K562 (cell line): ENCODE measurements at regions not wholly inside any gene's neighbourhood (a gene's known extent, or its start where the extent isn't known, plus 50 kb on each side); places are given as distances from the start of the nearest gene placed in this dataset.

ENCODE experiments used
- ATAC-seq: fragments of 200-7000 bp; cut with Tn5 transposase; 3 replicates; pipeline ENCODE4 v1.9.1; 2020; ENCODE audit warnings: moderate library complexity
- BruUV-seq: library from RNA; stranded (reverse); fragments of 400-500 nt; replicated peaks from 2 replicates; lab custom pipeline; 2021; lab: Mats Ljungman, UMichigan
- CTCF ChIA-PET: fragments of 300-600 bp; formaldehyde crosslinking; extraction: SDS; loops from one replicate; lab custom pipeline; 2021; ENCODE audit warnings: low intra/inter-chr PET ratio; lab: Yijun Ruan, JAX
- POLR2A ChIA-PET: fragments of 300-600, 350-650 bp; sonication (Branson Sonifier 250); formaldehyde crosslinking; extraction: SDS; loops from one replicate; lab custom pipeline; 2021; ENCODE audit warnings: antibody characterized with exemption, inconsistent platforms; lab: Yijun Ruan, JAX
- DNase-seq, 4 experiments: peaks; one replicate each; pipeline versions ENCODE4 v3.0.0 to v3.0.0-alpha.2; 2011 to 2018; ENCODE audit warnings: low spot score in 3 of 4, mixed read lengths in 3 of 4; ENCODE audit errors: extremely low read depth in 1 of 4
- FAIRE-seq: peaks from 2 replicates; lab custom pipeline; 2011; peaks lifted over from hg19 to GRCh38; lab: Jason Lieb, UNC
- H2AFZ ChIP-seq: 2 replicates; pipeline ENCODE4 v1.6.0; 2011; ENCODE audit warnings: low read depth, low read length, control low read depth, inconsistent platforms
- H3K27ac ChIP-seq: fragments of 200-600 bp; 3 replicates; pipeline ENCODE4 v1.8.0; 2011; ENCODE audit warnings: low read depth, mild to moderate bottlenecking, control low read depth, inconsistent platforms, low read length, moderate library complexity, mixed read lengths; ENCODE audit errors: extremely low read depth
- H3K27me3 ChIP-seq, 2 experiments: fragments of 300-600 bp in 1 of 2; 2 replicates in 1 of 2; 3 replicates in 1 of 2; pipeline versions ENCODE4 v1.6.0 to v1.8.0; 2011; ENCODE audit warnings: inconsistent platforms in 2 of 2, low read length in 2 of 2, mild to moderate bottlenecking in 1 of 2, mixed read lengths in 1 of 2, moderate library complexity in 1 of 2; ENCODE audit not compliant: control insufficient read depth in 2 of 2, insufficient read depth in 2 of 2
- H3K36me3 ChIP-seq: fragments of 300-600 bp; 3 replicates; pipeline ENCODE4 v1.8.0; 2011; ENCODE audit warnings: mild to moderate bottlenecking, low read length, inconsistent platforms; ENCODE audit not compliant: control insufficient read depth, insufficient read depth
- H3K4me1 ChIP-seq, 2 experiments: fragments of 200-600 bp in 1 of 2; replicated peaks in 1 of 2; 2 replicates in 1 of 2; 3 replicates in 1 of 2; pipeline versions ENCODE4 v1.5.1 to v1.8.0; 2011; ENCODE audit warnings: inconsistent platforms in 2 of 2, low read length in 2 of 2, mild to moderate bottlenecking in 1 of 2, mixed read lengths in 1 of 2, moderate library complexity in 1 of 2; ENCODE audit not compliant: control insufficient read depth in 2 of 2, insufficient read depth in 2 of 2
- H3K4me2 ChIP-seq: 2 replicates; pipeline ENCODE4 v1.6.1; 2011; ENCODE audit warnings: low read length, control low read depth, inconsistent platforms, mixed read lengths; ENCODE audit not compliant: insufficient read depth
- H3K4me3 ChIP-seq: fragments of 200-600 bp; sonication (generic), shearing (Covaris generic); 2 replicates; pipeline ENCODE4 v1.5.1; 2016; ENCODE audit warnings: control low read depth, inconsistent platforms
- H3K79me2 ChIP-seq: fragments of 200-600 bp; 3 replicates; pipeline ENCODE4 v1.8.0; 2011; ENCODE audit warnings: low read length, inconsistent platforms; ENCODE audit not compliant: control insufficient read depth, insufficient read depth
- H3K9ac ChIP-seq, 2 experiments: 2 replicates each; pipeline versions ENCODE4 v1.6.0 to v1.6.1; 2011; ENCODE audit warnings: low read depth in 2 of 2, low read length in 2 of 2, control low read depth in 1 of 2, inconsistent platforms in 1 of 2, mild to moderate bottlenecking in 1 of 2, mixed read lengths in 1 of 2; ENCODE audit not compliant: insufficient read depth in 1 of 2
- H3K9me1 ChIP-seq: one replicate; pipeline ENCODE4 v1.6.0; 2011; ENCODE audit warnings: inconsistent platforms, mild to moderate bottlenecking, low read length, moderate library complexity; ENCODE audit not compliant: control insufficient read depth, insufficient read depth
- H3K9me3 ChIP-seq: replicated peaks from 2 replicates; pipeline ENCODE4 v1.5.1; 2011; ENCODE audit warnings: low read depth, low read length, inconsistent platforms; ENCODE audit not compliant: control insufficient read depth, insufficient read depth
- H4K20me1 ChIP-seq: replicated peaks from 2 replicates; pipeline ENCODE4 v1.6.1; 2011; ENCODE audit warnings: low read length, inconsistent platforms, mixed read lengths; ENCODE audit not compliant: control insufficient read depth, insufficient read depth
- CTCF ChIP-seq, 3 experiments: IDR thresholded peaks in 2 of 3; conservative IDR thresholded peaks in 1 of 3; 2 replicates each; pipeline ENCODE4 v1.5.1; 2011 to 2012; ENCODE audit warnings: low read length in 3 of 3, mild to moderate bottlenecking in 3 of 3, control low read depth in 2 of 3, improper control_type of control experiment in 1 of 3, inconsistent platforms in 1 of 3, low read depth in 1 of 3, mixed read lengths in 1 of 3, moderate library complexity in 1 of 3; ENCODE audit not compliant: insufficient read depth in 2 of 3
- FOXP1 ChIP-seq: sonication (generic); formaldehyde crosslinking; IDR thresholded peaks from 2 replicates; pipeline ENCODE4 v1.8.0; 2022; ENCODE audit warnings: mild to moderate bottlenecking, missing genetic modification reagents
- NBN ChIP-seq: fragments of 450-650 bp; IDR thresholded peaks from 2 replicates; pipeline ENCODE4 v1.6.1; 2016; ENCODE audit warnings: low read depth, mild to moderate bottlenecking
- SRSF9 ChIP-seq: fragments of 200-400 bp; formaldehyde crosslinking; IDR thresholded peaks from 2 replicates; pipeline ENCODE4 v1.6.1; 2017; ENCODE audit warnings: low read depth, low read length, borderline replicate concordance
- TCF3 ChIP-seq: sonication (generic); formaldehyde crosslinking; IDR thresholded peaks from 2 replicates; pipeline ENCODE4 v1.4.0; 2020; ENCODE audit warnings: mild to moderate bottlenecking, missing genetic modification reagents
- WGBS: fragments of 100-300 bp; shearing (Covaris generic); methylation state at CpG from one replicate; pipeline ENCODE4 v1.1.6; 2016; ENCODE audit warnings: low coverage, mixed read lengths; ENCODE audit not compliant: insufficient coverage; ENCODE audit errors: missing lambda C conversion rate; 5-methylcytosine and 5-hydroxymethylcytosine counted together
- in situ Hi-C: fragments of 300-500 bp; cut with MboI; formaldehyde crosslinking; loops from 4 replicates; pipeline ENCODE4 v1.15.0; 2018; ENCODE audit warnings: inconsistent platforms, mixed read lengths
- intact Hi-C: fragments of 100-400 bp; cut with micrococcal nuclease; formaldehyde crosslinking; loops from 2 replicates; pipeline ENCODE4 v1.14.2; 2022
- TF ChIP-seq, protein P1 (sequence below): IDR thresholded peaks from 2 replicates; pipeline ENCODE4 v1.6.1; 2011; ENCODE audit warnings: borderline replicate concordance, low read depth, mild to moderate bottlenecking, moderate library complexity, low read length; ENCODE audit not compliant: insufficient read depth, poor library complexity, severe bottlenecking

DNA sequence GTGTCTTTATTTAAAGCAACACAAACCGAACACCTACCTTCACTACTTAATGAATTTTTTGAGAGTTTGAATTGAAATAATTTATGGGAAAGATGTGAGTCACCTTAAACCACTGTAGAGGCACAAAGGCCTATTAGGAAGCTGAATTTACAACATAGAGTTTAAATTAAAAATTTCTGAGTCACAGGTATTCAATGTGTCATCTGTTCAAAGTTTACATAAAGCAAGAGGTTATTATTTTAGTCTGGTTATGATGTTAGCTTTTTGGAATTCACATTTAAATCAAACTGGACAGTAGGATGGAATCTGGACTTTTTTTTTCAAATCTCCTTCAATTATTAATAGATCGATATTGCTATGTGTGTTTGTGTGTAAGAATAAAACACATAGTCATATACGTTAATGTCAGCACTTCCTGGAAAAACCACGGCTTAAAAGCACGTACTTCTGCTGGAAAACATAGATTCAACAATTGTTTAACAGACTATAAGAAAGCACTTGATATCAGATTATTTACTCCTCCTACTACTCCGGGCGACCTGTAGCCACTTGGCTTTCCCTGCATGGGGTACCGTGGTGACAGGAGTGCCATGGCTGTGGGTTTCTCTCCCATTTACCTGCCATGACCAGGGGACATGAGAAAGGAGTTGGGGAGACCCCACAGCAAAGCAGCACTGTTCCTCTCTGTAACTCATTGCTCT is 638.6 kb downstream of the SEMA5A start:
- intact Hi-C loops = no loop called here
- no peaks in the 10 kb centered on the region for H3K27me3 ChIP-seq
- POLR2A ChIA-PET = no interaction called here
- no peak for TF ChIP-seq FOXP1 (CRISPR knock-in tag)
- TF ChIP-seq NBN = no peak
- TF ChIP-seq, all 486 proteins: peak for 0
- FAIRE-seq = no peak
- Histone ChIP-seq H3K36me3 (no peaks in the 10 kb centered on the region), H3K9me1 (no peaks in the 10 kb centered on the region), H3K27ac (no peak overlapping the region), H3K9me3 (no peaks in the 10 kb centered on the region; the same call in 1 of the 2 replicates), H3K4me2 (no peak overlapping the region), H3K4me3 (no peak overlapping the region), H3K4me1 (no peaks in the 10 kb centered on the region), H3K9ac (no peak overlapping the region), H2AFZ (no peak overlapping the region), H4K20me1 (no peaks in the 10 kb centered on the region), H3K79me2 (no peaks in the 10 kb centered on the region)
- in situ Hi-C loops = no loop called here
- DNase-seq = no peak
- BruUV-seq = no TSS peak
- CTCF ChIA-PET = no interaction called here
- ATAC-seq = no peak
- 1% methylated on average over 8 of the region's 8 CpGs for WGBS

DNA sequence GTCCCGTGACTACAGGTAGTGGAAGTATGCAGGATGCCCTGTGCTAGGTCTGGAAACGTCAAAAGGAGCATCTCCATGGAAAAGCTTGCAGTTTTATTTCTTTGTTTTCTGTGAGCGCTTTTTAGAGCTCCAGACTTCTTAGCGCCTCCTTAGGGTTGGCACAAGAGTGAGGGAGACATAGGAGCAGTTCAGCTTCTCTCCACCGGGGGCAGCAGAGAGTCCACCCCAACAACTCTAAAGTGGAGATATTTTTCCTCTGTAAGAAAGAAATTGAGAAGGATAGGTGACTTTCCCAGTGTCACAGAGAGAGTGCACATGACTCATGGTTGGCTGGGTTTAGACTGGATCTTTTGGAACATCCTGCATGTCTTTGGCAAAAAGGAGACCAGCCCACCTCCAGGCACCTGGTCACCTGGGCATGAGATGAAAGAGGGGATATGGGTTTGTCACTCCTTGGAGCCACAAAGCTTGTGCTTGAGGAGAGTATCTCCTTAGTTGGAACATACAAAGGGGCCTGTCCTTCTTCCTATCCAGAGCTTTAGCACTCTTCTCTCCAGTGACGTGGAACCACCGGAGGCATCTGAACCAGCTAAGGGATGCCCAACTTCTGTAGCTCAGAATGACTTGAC is 637.7 kb downstream of the SEMA5A start:
- no peaks in the 10 kb centered on the region for H3K9me1 ChIP-seq
- intact Hi-C loops (no loop called here), in situ Hi-C loops (no loop called here)
- BruUV-seq = no TSS peak
- POLR2A ChIA-PET = interaction anchor here (0.5 kb wide), 1 partner anchor 454 kb away, joined by 3 read pairs; no protein-coding TSS in a partner anchor
- no peaks in the 10 kb centered on the region for H3K27me3 ChIP-seq
- no peaks in the 10 kb centered on the region for H3K79me2 ChIP-seq
- H2AFZ ChIP-seq = no peak overlapping the region
- CTCF ChIA-PET = no interaction called here
- H3K9ac ChIP-seq = no peak overlapping the region
- no peaks in the 10 kb centered on the region for H4K20me1 ChIP-seq
- DNase-seq = peak; percentile 43 to 66 (median 59)
- H3K9me3 ChIP-seq = no peaks in the 10 kb centered on the region; the same call in 1 of the 2 replicates
- no peak overlapping the region for H3K4me2 ChIP-seq
- H3K36me3 ChIP-seq = no peaks in the 10 kb centered on the region
- WGBS = under 1% methylated on average over 7 of the region's 7 CpGs
- H3K4me1 ChIP-seq = no peaks in the 10 kb centered on the region
- FAIRE-seq = peak; percentile 77
- peak; percentile 85 for ATAC-seq
- TF ChIP-seq CTCF (IDR thresholded peaks at IDR 0.05 in 2 of 3, conservative IDR thresholded peaks at IDR 0.05 in 1 of 3; ENCODE audit: insufficient read depth in 2 of 3, low read depth in 1 of 3, low read length in 3 of 3) = peak; percentile 64 to 82 (median 81)
- TF ChIP-seq, protein P1, sequence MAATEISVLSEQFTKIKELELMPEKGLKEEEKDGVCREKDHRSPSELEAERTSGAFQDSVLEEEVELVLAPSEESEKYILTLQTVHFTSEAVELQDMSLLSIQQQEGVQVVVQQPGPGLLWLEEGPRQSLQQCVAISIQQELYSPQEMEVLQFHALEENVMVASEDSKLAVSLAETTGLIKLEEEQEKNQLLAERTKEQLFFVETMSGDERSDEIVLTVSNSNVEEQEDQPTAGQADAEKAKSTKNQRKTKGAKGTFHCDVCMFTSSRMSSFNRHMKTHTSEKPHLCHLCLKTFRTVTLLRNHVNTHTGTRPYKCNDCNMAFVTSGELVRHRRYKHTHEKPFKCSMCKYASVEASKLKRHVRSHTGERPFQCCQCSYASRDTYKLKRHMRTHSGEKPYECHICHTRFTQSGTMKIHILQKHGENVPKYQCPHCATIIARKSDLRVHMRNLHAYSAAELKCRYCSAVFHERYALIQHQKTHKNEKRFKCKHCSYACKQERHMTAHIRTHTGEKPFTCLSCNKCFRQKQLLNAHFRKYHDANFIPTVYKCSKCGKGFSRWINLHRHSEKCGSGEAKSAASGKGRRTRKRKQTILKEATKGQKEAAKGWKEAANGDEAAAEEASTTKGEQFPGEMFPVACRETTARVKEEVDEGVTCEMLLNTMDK = peak; percentile 18
- no peak for TF ChIP-seq TCF3 (CRISPR knock-in tag)
- TF ChIP-seq SRSF9 = no peak
- no peak overlapping the region for H3K4me3 ChIP-seq
- H3K27ac ChIP-seq = no peak overlapping the region
